A549 (cell line): ENCODE measurements at regions not wholly inside any gene's neighbourhood (a gene's known extent, or its start where the extent isn't known, plus 50 kb on each side); places are given as distances from the start of the nearest gene placed in this dataset.

Experiments used
- ATAC-seq, 2 experiments: fragments of 200-7000 bp in 1 of 2; fragments of >200 bp in 1 of 2; cut with Nextera tagmentation in 1 of 2; cut with Tn5 transposase in 1 of 2; 3 replicates each; pipeline versions ENCODE4 v1.8.0 to v1.9.1; 2018 to 2020; ENCODE audit warnings: mild to moderate bottlenecking in 1 of 2, moderate library complexity in 1 of 2
- CTCF ChIA-PET: fragments of 300-600 bp; sonication (Branson Sonifier 250); formaldehyde crosslinking; extraction: SDS; loops from one replicate; lab custom pipeline; 2021; ENCODE audit warnings: antibody characterized with exemption, inconsistent platforms; lab: Yijun Ruan, JAX
- POLR2A ChIA-PET: fragments of 350-600 bp; formaldehyde crosslinking; extraction: SDS; loops from one replicate; lab custom pipeline; 2021; ENCODE audit warnings: antibody characterized with exemption, inconsistent platforms; lab: Yijun Ruan, JAX
- DNase-seq, 2 experiments: peaks; one replicate each; pipeline versions ENCODE4 v3.0.0 to v3.0.0-alpha.2; 2011 to 2016; ENCODE audit warnings: low read depth in 1 of 2, low spot score in 1 of 2
- FAIRE-seq: peaks from 2 replicates; lab custom pipeline; 2011; peaks lifted over from hg19 to GRCh38; lab: Jason Lieb, UNC
- H3K27ac ChIP-seq, 2 experiments: fragments of >200 bp; sonication (Bioruptor Twin); formaldehyde crosslinking; 3 replicates each; pipeline ENCODE4 v1.5.1; 2016 to 2017
- H3K4me1 ChIP-seq: fragments of >200 bp; sonication (Bioruptor Twin); formaldehyde crosslinking; 3 replicates; pipeline ENCODE4 v1.6.1; 2016
- H3K4me2 ChIP-seq: fragments of >200 bp; sonication (Bioruptor Twin); formaldehyde crosslinking; 3 replicates; pipeline ENCODE4 v1.6.1; 2016
- H3K4me3 ChIP-seq: fragments of >200 bp; sonication (Bioruptor Twin); formaldehyde crosslinking; 3 replicates; pipeline ENCODE4 v1.5.1; 2016
- H3K9me3 ChIP-seq: fragments of >200 bp; sonication (Bioruptor Twin); formaldehyde crosslinking; 3 replicates; pipeline ENCODE4 v1.6.1; 2016
- EP300 ChIP-seq, 2 experiments: fragments of >200 bp; sonication (Bioruptor Twin); formaldehyde crosslinking; IDR thresholded peaks; 2 replicates in 1 of 2; 3 replicates in 1 of 2; pipeline ENCODE4 v1.6.1; 2016 to 2017
- HEYL ChIP-seq: fragments of 250-450 bp; sonication (Bioruptor Pico); IDR thresholded peaks from 2 replicates; pipeline ENCODE4 v1.8.0; 2021; ENCODE audit warnings: mild to moderate bottlenecking, moderate library complexity
- HOXA7 ChIP-seq: fragments of 250-450 bp; sonication (Bioruptor Pico); IDR thresholded peaks from 2 replicates; pipeline ENCODE4 v1.5.0; 2020; ENCODE audit warnings: mild to moderate bottlenecking, moderate library complexity
- HOXB13 ChIP-seq: fragments of 250-450 bp; sonication (Bioruptor Pico); IDR thresholded peaks from 2 replicates; pipeline ENCODE4 v1.5.0; 2020; ENCODE audit warnings: low read depth, mild to moderate bottlenecking, moderate library complexity
- KDM1A ChIP-seq: fragments of 200-600 bp; sonication (generic); IDR thresholded peaks from 2 replicates; pipeline ENCODE4 v1.6.1; 2016; ENCODE audit warnings: low read depth, mild to moderate bottlenecking
- MYC ChIP-seq: IDR thresholded peaks from 2 replicates; pipeline ENCODE4 v1.6.1; 2012; ENCODE audit warnings: mild to moderate bottlenecking, inconsistent platforms, low read length, improper control_type of control experiment, borderline replicate concordance
- NFE2L2 ChIP-seq: fragments of 150-350 bp; conservative IDR thresholded peaks from 2 replicates; pipeline ENCODE4 v1.6.1; 2014; ENCODE audit warnings: low read length
- NPAS2 ChIP-seq: fragments of 250-450 bp; sonication (Bioruptor Pico); IDR thresholded peaks from 2 replicates; pipeline ENCODE4 v1.8.0; 2022; ENCODE audit warnings: mild to moderate bottlenecking, moderate library complexity, borderline replicate concordance
- NR3C1 ChIP-seq: fragments of >200 bp; sonication (Bioruptor Twin); formaldehyde crosslinking; IDR thresholded peaks from 3 replicates; pipeline ENCODE4 v1.6.1; 2017
- POLR2AphosphoS2 ChIP-seq: conservative IDR thresholded peaks from 2 replicates; pipeline ENCODE4 v1.6.1; 2012; ENCODE audit warnings: low read length, improper control_type of control experiment, inconsistent platforms
- RAD21 ChIP-seq, 2 experiments: fragments of >200 bp in 1 of 2; sonication (Bioruptor Twin) in 1 of 2; formaldehyde crosslinking in 1 of 2; IDR thresholded peaks in 1 of 2; conservative IDR thresholded peaks in 1 of 2; 2 replicates in 1 of 2; 3 replicates in 1 of 2; pipeline ENCODE4 v1.6.1; 2012 to 2018; ENCODE audit warnings: inconsistent platforms in 1 of 2
- RARB ChIP-seq: fragments of 250-450 bp; sonication (Bioruptor Pico); IDR thresholded peaks from 2 replicates; pipeline ENCODE4 v1.8.0; 2021; ENCODE audit warnings: mild to moderate bottlenecking, moderate library complexity
- RFX5 ChIP-seq: fragments of 450-650 bp; IDR thresholded peaks from 2 replicates; pipeline ENCODE4 v1.7.1; 2014; ENCODE audit warnings: antibody characterized with exemption, mild to moderate bottlenecking, moderate library complexity
- SMC3 ChIP-seq: fragments of >200 bp; sonication (Bioruptor Twin); formaldehyde crosslinking; IDR thresholded peaks from 3 replicates; pipeline ENCODE4 v1.6.1; 2018; ENCODE audit warnings: inconsistent platforms
- TFCP2L1 ChIP-seq: fragments of 250-450 bp; sonication (Bioruptor Pico); IDR thresholded peaks from 2 replicates; pipeline ENCODE4 v1.5.0; 2021; ENCODE audit warnings: mild to moderate bottlenecking
- TP53 ChIP-seq: fragments of 250-450 bp; sonication (Bioruptor Pico); IDR thresholded peaks from 2 replicates; pipeline ENCODE4 v1.5.0; 2021; ENCODE audit warnings: mild to moderate bottlenecking, moderate library complexity
- ZFP36 ChIP-seq: fragments of 450-650 bp; IDR thresholded peaks from 2 replicates; pipeline ENCODE4 v1.6.1; 2014; ENCODE audit warnings: borderline replicate concordance; ENCODE audit not compliant: partially characterized antibody
- ZNF302 ChIP-seq: fragments of 250-450 bp; sonication (Bioruptor Pico); IDR thresholded peaks from 2 replicates; pipeline ENCODE4 v1.9.0; 2021; ENCODE audit warnings: inconsistent platforms, mild to moderate bottlenecking, moderate library complexity
- WGBS: methylation state at CpG from one replicate; pipeline ENCODE4 v1.1.6; 2017; ENCODE audit errors: missing lambda C conversion rate; 5-methylcytosine and 5-hydroxymethylcytosine counted together
- TF ChIP-seq, protein P1 (sequence below): fragments of >200 bp; sonication (Bioruptor Twin); formaldehyde crosslinking; IDR thresholded peaks from 3 replicates; pipeline ENCODE4 v1.5.1; 2016
- TF ChIP-seq, protein P2 (sequence below): fragments of 250-450 bp; sonication (Bioruptor Pico); IDR thresholded peaks from 2 replicates; pipeline ENCODE4 v1.5.0; 2021; ENCODE audit warnings: mild to moderate bottlenecking, moderate library complexity, borderline replicate concordance
- TF ChIP-seq, protein P3 (sequence below): IDR thresholded peaks from 2 replicates; pipeline ENCODE4 v1.6.1; 2012; ENCODE audit warnings: low read depth, borderline replicate concordance

DNA sequence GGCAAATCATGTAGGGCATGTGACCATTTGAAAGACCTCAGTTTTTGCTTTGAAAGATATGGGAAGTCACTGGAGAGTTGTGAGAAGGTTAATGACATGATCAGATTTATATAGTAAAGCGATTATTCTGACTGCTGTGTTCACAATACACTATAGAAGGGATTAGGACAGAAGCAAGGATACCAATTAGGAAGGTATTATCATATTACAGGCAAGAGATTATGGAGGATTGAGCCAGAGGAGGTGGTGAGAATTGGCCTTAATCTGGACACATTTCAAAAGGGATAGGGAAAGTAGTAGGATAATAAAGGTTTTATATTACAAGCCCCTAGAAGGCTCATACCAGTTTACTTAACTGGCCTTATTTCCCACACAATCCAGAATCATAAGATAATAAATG is 124.9 kb upstream of the POF1B start (continued):
- no peak for TF ChIP-seq ZFP36
- TF ChIP-seq, all 56 proteins: peak for 0

DNA sequence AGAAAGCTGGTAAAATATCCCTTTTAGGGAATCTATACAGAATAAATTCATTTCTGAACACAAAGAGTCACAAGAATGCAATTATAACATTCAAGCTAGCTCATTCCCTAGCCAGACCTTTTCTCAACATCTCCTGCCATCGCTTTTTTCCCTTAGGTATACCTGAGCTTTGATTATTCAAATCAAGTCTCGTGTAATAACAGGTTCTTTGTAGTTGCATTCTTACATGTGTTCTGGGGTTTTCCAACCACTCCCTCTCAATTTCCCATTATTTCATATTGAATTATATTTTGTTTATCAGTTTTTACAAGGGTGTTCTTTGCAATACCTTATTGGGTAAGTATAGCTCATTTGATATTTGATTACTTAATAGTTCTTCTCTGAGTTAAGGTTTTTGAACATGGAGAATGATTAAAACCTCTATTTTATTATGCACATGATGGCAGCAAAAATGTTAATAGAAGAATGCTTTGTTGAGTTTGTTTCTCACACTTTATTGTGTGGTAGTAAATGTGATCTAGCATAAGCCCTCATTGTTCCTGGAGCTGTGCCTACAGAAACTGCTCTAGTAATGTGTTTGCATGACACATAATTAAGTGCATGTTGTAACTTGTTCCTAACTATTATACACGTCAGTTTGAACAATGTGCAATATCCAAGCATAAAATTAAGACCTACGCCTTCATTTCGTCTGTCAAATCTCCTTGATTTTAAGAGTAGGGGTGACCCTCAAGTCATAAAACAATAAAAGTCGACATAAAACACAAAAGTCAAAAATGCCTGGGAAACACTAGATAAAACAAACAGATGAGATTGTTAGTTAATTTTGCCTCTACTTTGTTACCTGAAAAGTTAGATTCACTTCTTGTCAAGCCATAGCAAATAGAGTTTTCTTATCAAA is 124.0 kb upstream of the POF1B start:
- no peak overlapping the region for H3K27ac ChIP-seq

DNA sequence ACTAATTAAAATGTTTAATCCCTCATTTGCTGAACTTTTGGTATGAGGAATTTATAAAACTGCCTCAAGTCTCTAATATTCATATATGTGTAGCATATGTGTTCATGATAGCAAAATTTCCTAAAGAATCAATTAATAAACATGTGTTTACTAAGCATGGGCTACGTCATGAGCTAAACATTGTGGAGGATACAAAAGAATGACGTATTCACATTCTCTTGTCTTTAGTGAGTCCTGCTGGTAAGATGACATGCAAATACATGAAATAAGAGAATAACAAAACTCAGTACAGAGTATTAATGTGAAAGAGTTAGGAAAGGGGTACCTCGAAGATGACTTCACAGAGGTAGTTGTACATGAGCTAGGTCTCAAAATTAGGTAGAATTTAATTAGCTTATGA is 121.9 kb upstream of the POF1B start:
- ChIA-PET POLR2A (no interaction called here), CTCF (no interaction called here)
- peak; percentile 90 for FAIRE-seq
- Histone ChIP-seq H3K4me1 (no peaks in the 10 kb centered on the region), H3K4me3 (no peak overlapping the region), H3K9me3 (no peaks in the 10 kb centered on the region), H3K4me2 (no peak overlapping the region), H3K27ac (no peak overlapping the region)
- no peak for ATAC-seq
- TF ChIP-seq ZNF302 (CRISPR knock-in tag), result no peak
- no peak for TF ChIP-seq HOXB13 (CRISPR knock-in tag)
- TF ChIP-seq, protein P1, sequence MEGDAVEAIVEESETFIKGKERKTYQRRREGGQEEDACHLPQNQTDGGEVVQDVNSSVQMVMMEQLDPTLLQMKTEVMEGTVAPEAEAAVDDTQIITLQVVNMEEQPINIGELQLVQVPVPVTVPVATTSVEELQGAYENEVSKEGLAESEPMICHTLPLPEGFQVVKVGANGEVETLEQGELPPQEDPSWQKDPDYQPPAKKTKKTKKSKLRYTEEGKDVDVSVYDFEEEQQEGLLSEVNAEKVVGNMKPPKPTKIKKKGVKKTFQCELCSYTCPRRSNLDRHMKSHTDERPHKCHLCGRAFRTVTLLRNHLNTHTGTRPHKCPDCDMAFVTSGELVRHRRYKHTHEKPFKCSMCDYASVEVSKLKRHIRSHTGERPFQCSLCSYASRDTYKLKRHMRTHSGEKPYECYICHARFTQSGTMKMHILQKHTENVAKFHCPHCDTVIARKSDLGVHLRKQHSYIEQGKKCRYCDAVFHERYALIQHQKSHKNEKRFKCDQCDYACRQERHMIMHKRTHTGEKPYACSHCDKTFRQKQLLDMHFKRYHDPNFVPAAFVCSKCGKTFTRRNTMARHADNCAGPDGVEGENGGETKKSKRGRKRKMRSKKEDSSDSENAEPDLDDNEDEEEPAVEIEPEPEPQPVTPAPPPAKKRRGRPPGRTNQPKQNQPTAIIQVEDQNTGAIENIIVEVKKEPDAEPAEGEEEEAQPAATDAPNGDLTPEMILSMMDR, result no peak
- TF ChIP-seq, protein P2, sequence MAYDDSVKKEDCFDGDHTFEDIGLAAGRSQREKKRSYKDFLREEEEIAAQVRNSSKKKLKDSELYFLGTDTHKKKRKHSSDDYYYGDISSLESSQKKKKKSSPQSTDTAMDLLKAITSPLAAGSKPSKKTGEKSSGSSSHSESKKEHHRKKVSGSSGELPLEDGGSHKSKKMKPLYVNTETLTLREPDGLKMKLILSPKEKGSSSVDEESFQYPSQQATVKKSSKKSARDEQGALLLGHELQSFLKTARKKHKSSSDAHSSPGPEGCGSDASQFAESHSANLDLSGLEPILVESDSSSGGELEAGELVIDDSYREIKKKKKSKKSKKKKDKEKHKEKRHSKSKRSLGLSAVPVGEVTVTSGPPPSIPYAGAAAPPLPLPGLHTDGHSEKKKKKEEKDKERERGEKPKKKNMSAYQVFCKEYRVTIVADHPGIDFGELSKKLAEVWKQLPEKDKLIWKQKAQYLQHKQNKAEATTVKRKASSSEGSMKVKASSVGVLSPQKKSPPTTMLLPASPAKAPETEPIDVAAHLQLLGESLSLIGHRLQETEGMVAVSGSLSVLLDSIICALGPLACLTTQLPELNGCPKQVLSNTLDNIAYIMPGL (CRISPR knock-in tag), result no peak
- TF ChIP-seq, protein P3, sequence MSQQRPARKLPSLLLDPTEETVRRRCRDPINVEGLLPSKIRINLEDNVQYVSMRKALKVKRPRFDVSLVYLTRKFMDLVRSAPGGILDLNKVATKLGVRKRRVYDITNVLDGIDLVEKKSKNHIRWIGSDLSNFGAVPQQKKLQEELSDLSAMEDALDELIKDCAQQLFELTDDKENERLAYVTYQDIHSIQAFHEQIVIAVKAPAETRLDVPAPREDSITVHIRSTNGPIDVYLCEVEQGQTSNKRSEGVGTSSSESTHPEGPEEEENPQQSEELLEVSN, result no peak
- TF ChIP-seq NPAS2 (CRISPR knock-in tag), result no peak
- no peak for TF ChIP-seq NR3C1
- no peak for TF ChIP-seq TFCP2L1 (CRISPR knock-in tag)
- no peak for TF ChIP-seq KDM1A
- no peak for TF ChIP-seq SMC3
- no peak for TF ChIP-seq POLR2AphosphoS2
- TF ChIP-seq RFX5, result no peak
- no peak for TF ChIP-seq MYC
- TF ChIP-seq NFE2L2, result no peak
- no peak for TF ChIP-seq EP300 (IDR thresholded peaks at IDR 0.05)
- no peak for TF ChIP-seq RARB (CRISPR knock-in tag)
- no peak for TF ChIP-seq TP53 (CRISPR knock-in tag)
- TF ChIP-seq RAD21 (conservative IDR thresholded peaks at IDR 0.05 in 1 of 2, IDR thresholded peaks at IDR 0.05 in 1 of 2), result no peak
- no peak for TF ChIP-seq ZFP36
- TF ChIP-seq HEYL (CRISPR knock-in tag), result no peak
- WGBS, result 2% methylated on average over 3 of the region's 3 CpGs
- DNase-seq, result no peak

More for the DNA sequence above, 124.0 kb upstream of the POF1B start:
- ATAC-seq (no peak), DNase-seq (no peak), FAIRE-seq (peak; percentile 85)
- TF ChIP-seq HOXA7, result no peak
- no peak for TF ChIP-seq TP53 (CRISPR knock-in tag)
- Histone ChIP-seq H3K4me3 (no peak overlapping the region), H3K4me2 (no peak overlapping the region), H3K9me3 (no peaks in the 10 kb centered on the region), H3K4me1 (no peaks in the 10 kb centered on the region)
- ChIA-PET CTCF (interaction anchor here (0.5 kb wide), 1 partner anchor 160 kb away, joined by 3 read pairs; no protein-coding TSS in a partner anchor), POLR2A (no interaction called here)
- WGBS, result 11% methylated on average over 6 of the region's 6 CpGs
